GM19324 (cell line): ENCODE measurements at regions not wholly inside any gene's neighbourhood (a gene's known extent, or its start where the extent isn't known, plus 50 kb on each side); places are given as distances from the start of the nearest gene placed in this dataset.

Source experiments
- ATAC-seq: cut with Tn5 transposase; IDR thresholded peaks from one replicate; pipeline ENCODE4 v1.9.1; 2021; ENCODE audit warnings: mild to moderate bottlenecking, moderate library complexity; ENCODE audit not compliant: unreplicated experiment, low FRiP score

GRCh38 chr13:73696271-73696670, 437.9 kb downstream of the KLF12 start:
- no peak for ATAC-seq

- ATAC-seq, result no peak
Observed at GRCh38 chr13:73695325-73695724, 438.9 kb downstream of the KLF12 start.

- no peak for ATAC-seq
Observed at GRCh38 chr13:73693215-73693614, 441.0 kb downstream of the KLF12 start.

- ATAC-seq, result no peak
Observed at GRCh38 chr13:73691891-73692290, 442.3 kb downstream of the KLF12 start.

GRCh38 chr13:73687929-73688328, 446.3 kb downstream of the KLF12 start:
- no peak for ATAC-seq

DNA sequence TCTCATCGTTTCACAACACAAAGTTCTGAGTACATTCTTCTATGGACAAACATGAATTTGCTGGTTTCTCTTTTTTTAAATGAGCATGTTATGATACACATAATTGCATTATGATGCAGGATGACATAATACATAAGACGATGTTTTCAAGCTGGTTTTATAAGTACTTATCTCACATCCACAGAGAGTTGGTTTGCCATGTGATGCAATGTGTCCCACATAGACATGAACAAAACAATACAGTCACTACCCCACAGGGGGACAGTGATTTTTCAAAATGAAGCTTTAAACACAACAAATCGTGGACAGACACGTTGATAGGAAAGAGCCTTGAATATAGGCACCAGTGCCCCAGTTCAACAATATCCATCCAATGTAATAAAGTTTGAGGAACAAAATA, 447.1 kb downstream of the KLF12 start:
- no peak for ATAC-seq

- ATAC-seq, result no peak
Observed at GRCh38 chr13:73684750-73685149, 449.5 kb downstream of the KLF12 start.

GRCh38 chr13:73684286-73684685, 449.9 kb downstream of the KLF12 start:
- no peak for ATAC-seq

GRCh38 chr13:73683746-73684145, 450.5 kb downstream of the KLF12 start:
- no peak for ATAC-seq

DNA sequence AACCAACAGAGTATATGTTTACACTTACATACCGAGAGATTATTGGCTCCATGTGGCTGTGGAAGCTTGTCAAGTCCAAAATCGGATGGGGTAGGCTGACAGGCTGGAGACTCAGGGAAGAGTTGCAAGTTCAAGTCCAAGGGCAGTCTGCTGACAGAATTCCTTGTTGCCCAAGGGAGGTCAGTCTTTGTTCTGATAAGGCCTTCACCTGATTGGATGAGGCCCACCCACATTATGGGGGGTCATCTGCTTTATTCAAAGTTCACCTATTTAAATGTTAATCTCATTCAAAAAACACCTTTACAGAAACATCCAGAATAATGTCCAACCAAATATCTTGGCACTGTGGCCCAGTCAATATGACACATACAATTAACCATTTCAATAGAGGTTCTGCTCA, 452.4 kb downstream of the KLF12 start:
- ATAC-seq, result no peak

GRCh38 chr13:73681015-73681414, 453.2 kb downstream of the KLF12 start:
- no peak for ATAC-seq

DNA sequence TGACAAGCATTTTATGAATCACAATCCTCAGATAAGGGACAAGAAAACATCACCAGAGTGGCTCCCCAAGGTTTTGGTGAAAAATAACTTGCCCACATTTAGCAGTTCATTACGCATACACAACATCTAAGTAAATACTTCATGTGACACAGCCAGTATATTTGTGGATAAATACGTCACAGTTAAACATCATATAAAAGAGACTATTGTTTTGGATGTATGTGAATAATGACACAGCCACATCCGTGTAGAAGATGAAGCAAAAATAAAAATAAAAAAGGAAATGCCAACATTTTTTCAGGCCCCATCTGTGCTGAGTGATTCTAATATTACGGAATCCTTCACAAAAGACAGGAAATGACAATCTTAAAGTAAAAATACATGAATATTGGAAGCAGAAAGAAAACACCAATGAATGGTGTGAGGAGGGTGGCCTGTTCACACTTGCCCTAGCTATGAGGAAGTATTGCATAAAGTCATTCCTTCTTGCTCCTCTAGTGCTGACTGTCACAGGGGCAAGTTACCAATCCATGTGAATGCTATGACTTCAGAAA, 457.1 kb downstream of the KLF12 start:
- no peak for ATAC-seq

DNA sequence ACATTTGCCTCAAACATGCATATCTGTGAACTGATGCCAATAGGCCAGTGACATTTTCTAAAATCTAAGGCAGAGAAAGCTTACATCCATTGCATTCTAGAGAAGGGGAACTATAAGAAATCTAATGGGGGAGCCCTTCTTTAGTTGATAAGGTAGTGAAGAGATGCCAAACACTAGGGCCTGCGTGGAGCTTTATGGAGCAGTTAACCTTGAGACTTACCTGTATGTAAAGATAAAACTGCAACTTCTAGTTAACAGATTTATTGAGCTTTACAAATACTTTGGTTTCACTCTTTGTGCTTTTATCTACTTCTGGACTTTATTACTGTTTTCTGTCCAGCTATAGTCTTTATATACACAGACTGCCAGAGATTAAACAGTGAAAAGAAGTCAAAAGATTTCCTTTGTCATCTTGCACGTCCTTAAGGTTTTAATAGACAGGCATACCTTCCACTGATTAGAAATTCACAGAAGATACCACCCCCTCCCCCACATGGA, 457.6 kb downstream of the KLF12 start:
- ATAC-seq, result no peak

DNA sequence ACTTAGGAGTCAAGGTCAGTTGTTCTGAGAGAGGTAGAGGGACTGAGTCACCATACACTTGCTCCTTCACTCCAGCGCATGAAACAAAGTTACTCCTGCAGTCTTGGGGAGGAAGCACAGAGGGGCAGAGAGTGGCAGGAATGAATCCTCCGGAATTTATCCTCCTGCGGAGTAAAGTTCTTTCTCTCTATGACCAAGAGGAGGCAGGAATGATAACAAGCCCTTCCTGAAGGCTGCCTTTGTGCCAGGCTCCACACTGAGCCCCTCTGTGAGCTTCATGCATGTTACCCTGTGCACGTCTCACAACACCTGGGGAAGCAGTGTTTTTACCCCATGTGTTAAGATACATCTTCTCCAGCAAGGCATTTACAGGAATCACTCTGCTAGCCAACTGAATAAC, 458.4 kb downstream of the KLF12 start:
- ATAC-seq, result no peak

GRCh38 chr13:73674570-73674969, 459.6 kb downstream of the KLF12 start:
- no peak for ATAC-seq

GRCh38 chr13:73673931-73674330, 460.3 kb downstream of the KLF12 start:
- no peak for ATAC-seq

GRCh38 chr13:73672492-73672891, 461.7 kb downstream of the KLF12 start:
- no peak for ATAC-seq

DNA sequence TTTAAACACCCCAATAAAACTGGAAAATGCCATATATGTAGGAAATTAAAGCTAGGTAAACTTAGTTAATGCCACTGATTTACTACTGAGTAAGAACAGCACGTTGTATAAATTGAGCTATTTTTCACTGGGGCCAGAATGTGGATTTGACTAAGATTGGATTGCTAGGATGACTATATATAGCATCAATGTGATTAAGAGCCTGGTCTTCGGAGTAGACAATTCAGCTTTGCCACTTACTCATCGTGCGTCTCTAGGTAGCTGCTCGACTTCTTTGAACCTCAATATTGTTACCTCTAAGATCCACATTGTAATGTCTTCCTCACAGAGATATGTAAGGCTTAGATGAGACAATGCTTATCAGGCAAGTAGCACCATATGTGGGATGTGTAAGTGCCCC, 462.5 kb downstream of the KLF12 start:
- ATAC-seq, result no peak

DNA sequence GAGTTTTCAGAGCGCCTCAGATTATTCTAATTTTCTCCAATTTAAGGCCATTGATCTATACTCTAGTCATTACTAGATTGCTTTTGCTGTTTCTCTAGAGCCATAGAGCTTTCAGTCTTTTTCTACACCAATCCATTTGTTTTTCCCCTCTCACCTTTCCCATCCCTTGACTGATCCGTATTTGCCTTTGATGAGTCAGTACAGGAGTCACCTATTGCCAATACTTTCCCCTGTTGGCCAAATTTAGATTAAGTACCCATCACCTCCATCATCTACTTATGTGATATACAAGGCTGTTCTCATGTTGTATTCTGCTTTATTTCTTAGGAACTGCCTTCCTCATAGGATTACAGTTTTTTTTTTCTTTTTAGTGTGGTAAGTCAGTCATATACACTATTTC, 463.2 kb downstream of the KLF12 start:
- no peak for ATAC-seq

DNA sequence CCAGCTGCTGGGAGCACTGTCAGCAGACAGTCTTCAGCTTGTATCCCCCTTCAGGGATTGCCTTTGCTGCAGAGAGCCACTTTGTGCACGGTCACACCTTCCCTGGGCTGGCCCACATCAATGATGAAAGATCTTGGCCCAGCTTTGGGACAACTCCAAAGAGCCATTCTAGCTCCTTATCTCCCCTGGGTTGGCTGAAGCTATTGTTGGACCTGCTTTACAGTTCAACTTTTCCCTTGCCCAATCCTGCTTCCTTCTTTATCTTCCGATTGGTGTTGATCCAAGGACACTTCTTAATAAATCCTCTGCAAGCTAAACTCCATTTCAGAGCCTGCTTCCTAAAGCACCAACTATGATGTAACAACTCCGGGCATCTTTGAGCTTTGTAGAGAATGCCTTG, 466.4 kb downstream of the KLF12 start:
- no peak for ATAC-seq

DNA sequence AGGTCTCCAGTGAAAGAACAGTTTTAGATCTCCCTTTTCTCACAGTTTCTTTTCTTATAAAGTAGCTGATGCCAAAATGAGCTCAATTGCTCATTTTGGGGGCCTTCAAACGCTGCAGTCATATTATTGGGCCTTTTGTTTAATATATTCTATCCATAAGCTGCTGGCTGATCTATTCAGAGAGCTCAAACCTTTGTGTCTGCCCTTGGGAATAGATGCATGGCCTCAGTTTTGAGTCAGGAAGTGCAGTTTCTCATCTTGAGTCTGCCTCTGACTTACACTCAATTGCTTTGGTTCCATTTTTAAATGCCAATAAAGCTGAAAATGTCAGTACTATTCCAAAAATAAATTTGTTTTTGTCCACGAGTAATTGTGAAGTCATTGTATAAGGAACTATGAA, 468.9 kb downstream of the KLF12 start:
- ATAC-seq, result no peak

GRCh38 chr13:73664851-73665250, 469.4 kb downstream of the KLF12 start:
- no peak for ATAC-seq

- ATAC-seq, result no peak
Observed at GRCh38 chr13:73662833-73663232, 471.4 kb downstream of the KLF12 start.
